ENCODE measurements at regions not wholly inside any gene's neighbourhood (a gene's known extent, or its start where the extent isn't known, plus 50 kb on each side); places are given as distances from the start of the nearest gene placed in this dataset.

DNA sequence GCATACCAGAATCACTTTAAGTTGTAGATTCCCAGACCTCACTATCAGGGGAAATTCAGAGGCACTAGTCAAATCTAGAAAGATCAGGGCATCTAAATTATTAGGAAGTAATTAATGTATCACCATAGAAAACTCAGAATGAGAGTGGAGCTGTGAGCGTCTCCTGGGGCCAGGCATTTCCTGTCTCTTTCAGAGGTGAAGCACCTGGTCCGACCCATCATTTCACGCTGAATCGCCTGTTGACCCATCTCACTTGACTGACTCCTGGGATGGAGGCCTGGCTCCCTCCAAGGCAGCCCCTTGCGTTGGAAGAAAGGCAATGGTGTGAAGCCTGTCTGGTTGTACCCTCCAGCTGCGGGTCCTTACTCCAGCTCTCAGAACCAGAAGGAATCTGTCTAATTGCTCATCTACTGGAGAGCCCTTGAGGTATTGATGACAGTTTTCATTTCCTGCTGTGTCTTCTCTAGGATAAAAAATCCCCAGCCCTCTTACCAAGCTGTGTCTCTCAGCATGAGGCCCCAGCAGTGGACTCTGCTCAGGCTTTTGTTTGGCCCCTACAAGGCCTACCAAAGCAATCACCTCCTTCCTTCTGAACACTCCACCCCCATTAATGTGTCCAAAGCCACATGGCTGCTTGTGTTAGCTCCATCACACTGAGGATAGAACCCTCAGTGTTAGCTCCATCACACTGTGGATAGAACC is 93.2 kb upstream of the SYT13 start:
- TF ChIP-seq POLR2A (IDR thresholded peaks at IDR 0.05), result no peak
- TF ChIP-seq, protein P1, sequence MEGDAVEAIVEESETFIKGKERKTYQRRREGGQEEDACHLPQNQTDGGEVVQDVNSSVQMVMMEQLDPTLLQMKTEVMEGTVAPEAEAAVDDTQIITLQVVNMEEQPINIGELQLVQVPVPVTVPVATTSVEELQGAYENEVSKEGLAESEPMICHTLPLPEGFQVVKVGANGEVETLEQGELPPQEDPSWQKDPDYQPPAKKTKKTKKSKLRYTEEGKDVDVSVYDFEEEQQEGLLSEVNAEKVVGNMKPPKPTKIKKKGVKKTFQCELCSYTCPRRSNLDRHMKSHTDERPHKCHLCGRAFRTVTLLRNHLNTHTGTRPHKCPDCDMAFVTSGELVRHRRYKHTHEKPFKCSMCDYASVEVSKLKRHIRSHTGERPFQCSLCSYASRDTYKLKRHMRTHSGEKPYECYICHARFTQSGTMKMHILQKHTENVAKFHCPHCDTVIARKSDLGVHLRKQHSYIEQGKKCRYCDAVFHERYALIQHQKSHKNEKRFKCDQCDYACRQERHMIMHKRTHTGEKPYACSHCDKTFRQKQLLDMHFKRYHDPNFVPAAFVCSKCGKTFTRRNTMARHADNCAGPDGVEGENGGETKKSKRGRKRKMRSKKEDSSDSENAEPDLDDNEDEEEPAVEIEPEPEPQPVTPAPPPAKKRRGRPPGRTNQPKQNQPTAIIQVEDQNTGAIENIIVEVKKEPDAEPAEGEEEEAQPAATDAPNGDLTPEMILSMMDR (IDR thresholded peaks at IDR 0.05), result no peak

All from uterus (tissue), 2 donors.